ENCODE measurements at regions not wholly inside any gene's neighbourhood (a gene's known extent, or its start where the extent isn't known, plus 50 kb on each side); places are given as distances from the start of the nearest gene placed in this dataset.

DNA sequence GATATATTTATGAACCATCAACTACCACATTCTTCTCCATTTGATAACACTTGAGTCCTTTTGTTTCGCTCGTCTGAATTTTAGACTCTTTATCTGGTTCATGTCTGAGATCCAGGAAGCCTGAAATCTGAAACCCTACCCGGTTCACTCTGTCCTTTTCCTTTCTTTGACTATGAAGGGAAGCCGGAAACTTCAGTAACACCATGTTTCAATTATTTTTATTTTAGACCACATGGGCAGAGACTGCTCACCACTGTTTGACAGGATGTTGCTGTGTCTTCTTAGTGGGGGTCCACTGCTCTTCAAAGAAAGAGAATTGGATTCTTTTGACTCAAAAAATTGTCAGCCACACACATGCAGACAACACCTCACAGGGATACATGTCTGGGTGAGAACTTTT is 331.9 kb upstream of the FLRT2 start:
- TF ChIP-seq, protein P1, sequence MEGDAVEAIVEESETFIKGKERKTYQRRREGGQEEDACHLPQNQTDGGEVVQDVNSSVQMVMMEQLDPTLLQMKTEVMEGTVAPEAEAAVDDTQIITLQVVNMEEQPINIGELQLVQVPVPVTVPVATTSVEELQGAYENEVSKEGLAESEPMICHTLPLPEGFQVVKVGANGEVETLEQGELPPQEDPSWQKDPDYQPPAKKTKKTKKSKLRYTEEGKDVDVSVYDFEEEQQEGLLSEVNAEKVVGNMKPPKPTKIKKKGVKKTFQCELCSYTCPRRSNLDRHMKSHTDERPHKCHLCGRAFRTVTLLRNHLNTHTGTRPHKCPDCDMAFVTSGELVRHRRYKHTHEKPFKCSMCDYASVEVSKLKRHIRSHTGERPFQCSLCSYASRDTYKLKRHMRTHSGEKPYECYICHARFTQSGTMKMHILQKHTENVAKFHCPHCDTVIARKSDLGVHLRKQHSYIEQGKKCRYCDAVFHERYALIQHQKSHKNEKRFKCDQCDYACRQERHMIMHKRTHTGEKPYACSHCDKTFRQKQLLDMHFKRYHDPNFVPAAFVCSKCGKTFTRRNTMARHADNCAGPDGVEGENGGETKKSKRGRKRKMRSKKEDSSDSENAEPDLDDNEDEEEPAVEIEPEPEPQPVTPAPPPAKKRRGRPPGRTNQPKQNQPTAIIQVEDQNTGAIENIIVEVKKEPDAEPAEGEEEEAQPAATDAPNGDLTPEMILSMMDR (IDR thresholded peaks at IDR 0.05): no peak
- no peak for TF ChIP-seq SMC3 (IDR thresholded peaks at IDR 0.05)
- TF ChIP-seq RNF2 (IDR thresholded peaks at IDR 0.05; ENCODE audit: borderline replicate concordance, low read depth): no peak
- no peak for TF ChIP-seq POLR2A (IDR thresholded peaks at IDR 0.05; ENCODE audit: low read length)
- TF ChIP-seq, protein P2, sequence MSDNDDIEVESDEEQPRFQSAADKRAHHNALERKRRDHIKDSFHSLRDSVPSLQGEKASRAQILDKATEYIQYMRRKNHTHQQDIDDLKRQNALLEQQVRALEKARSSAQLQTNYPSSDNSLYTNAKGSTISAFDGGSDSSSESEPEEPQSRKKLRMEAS (IDR thresholded peaks at IDR 0.05): no peak
- no peak for TF ChIP-seq HDAC2 (IDR thresholded peaks at IDR 0.05)
- no peak for TF ChIP-seq MYC (IDR thresholded peaks at IDR 0.05; ENCODE audit: borderline replicate concordance, low read length)
- TF ChIP-seq NFE2L2 (conservative IDR thresholded peaks at IDR 0.05; ENCODE audit: low read length): no peak
- no peak for TF ChIP-seq JUN (IDR thresholded peaks at IDR 0.05)
- no peak for TF ChIP-seq HOXB5 (CRISPR knock-in tag; IDR thresholded peaks at IDR 0.05)
- no peak for TF ChIP-seq CBX8 (IDR thresholded peaks at IDR 0.05)
- TF ChIP-seq, protein P3, sequence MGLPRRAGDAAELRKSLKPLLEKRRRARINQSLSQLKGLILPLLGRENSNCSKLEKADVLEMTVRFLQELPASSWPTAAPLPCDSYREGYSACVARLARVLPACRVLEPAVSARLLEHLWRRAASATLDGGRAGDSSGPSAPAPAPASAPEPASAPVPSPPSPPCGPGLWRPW (IDR thresholded peaks at IDR 0.05): no peak
